CD4-positive, alpha-beta T cell treated with Interleukin-4 for 1 hour (primary cell): ENCODE measurements at regions not wholly inside any gene's neighbourhood (a gene's known extent, or its start where the extent isn't known, plus 50 kb on each side); places are given as distances from the start of the nearest gene placed in this dataset.

Source experiments
- DNase-seq, 2 donors: peaks; one replicate each; pipeline ENCODE4 v3.0.0-alpha.2; 2020 to 2022

- DNase-seq, result no peak
Measured at GRCh38 chr1:47555841-47556560, 118.2 kb downstream of the FOXD2 start.

- no peak for DNase-seq
Measured at GRCh38 chr1:47557066-47557465, 119.2 kb downstream of the FOXD2 start.

- DNase-seq, result no peak
Measured at GRCh38 chr1:47558601-47559593, 121.1 kb downstream of the FOXD2 start.

- no peak for DNase-seq
Measured at GRCh38 chr1:47559944-47560695, 122.3 kb downstream of the FOXD2 start.

- no peak for DNase-seq
Measured at GRCh38 chr1:47561523-47562007, 123.7 kb downstream of the FOXD2 start.

- DNase-seq, result no peak
Measured at GRCh38 chr1:47562147-47562546, 124.3 kb downstream of the FOXD2 start.

GRCh38 chr1:47562799-47563198, 125.0 kb downstream of the FOXD2 start:
- DNase-seq, result no peak

GRCh38 chr1:47563201-47563600, 125.4 kb downstream of the FOXD2 start:
- DNase-seq, result no peak

GRCh38 chr1:47564570-47564969, 126.7 kb downstream of the FOXD2 start:
- DNase-seq, result no peak

GRCh38 chr1:47565092-47565491, 127.2 kb downstream of the FOXD2 start:
- no peak for DNase-seq

GRCh38 chr1:47565676-47566075, 127.8 kb downstream of the FOXD2 start:
- DNase-seq, result no peak

- no peak for DNase-seq
Measured at GRCh38 chr1:47568763-47569162, 130.9 kb downstream of the FOXD2 start.

GRCh38 chr1:47569261-47569660, 131.4 kb downstream of the FOXD2 start:
- no peak for DNase-seq

- DNase-seq, result no peak
Measured at GRCh38 chr1:47569681-47570470, 132.0 kb downstream of the FOXD2 start.

- DNase-seq, result no peak
Measured at GRCh38 chr1:47571161-47571560, 133.3 kb downstream of the FOXD2 start.

- no peak for DNase-seq
Measured at GRCh38 chr1:47571952-47572351, 134.1 kb downstream of the FOXD2 start.

- DNase-seq, result no peak
Measured at GRCh38 chr1:47572731-47573430, 135.0 kb downstream of the FOXD2 start.

- no peak for DNase-seq
Measured at GRCh38 chr1:47574451-47575165, 136.8 kb downstream of the FOXD2 start.

GRCh38 chr1:47575855-47576757, 138.3 kb downstream of the FOXD2 start:
- DNase-seq, result no peak

GRCh38 chr1:47576758-47577115, 138.9 kb downstream of the FOXD2 start:
- DNase-seq, result no peak
